ENCODE measurements at regions not wholly inside any gene's neighbourhood (a gene's known extent, or its start where the extent isn't known, plus 50 kb on each side); places are given as distances from the start of the nearest gene placed in this dataset.
"Not testable (repeated sequence)": the region's sequence is repeated elsewhere in the genome, so short reads cannot be mapped to it uniquely, and the experiment has no call there.

- no peak for DNase-seq (ENCODE audit: low read depth)
Measured at GRCh38 chr2:83874712-83875430, 584.2 kb downstream of the SUCLG1 start.

GRCh38 chr2:83874066-83874465 is 585.0 kb downstream of the SUCLG1 start:
- DNase-seq (ENCODE audit: low read depth) = no peak

GRCh38 chr2:83873110-83873509 is 586.0 kb downstream of the SUCLG1 start:
- DNase-seq (ENCODE audit: low read depth) = no peak

- DNase-seq (ENCODE audit: low read depth) = no peak
Measured at GRCh38 chr2:83866211-83866610, 592.9 kb downstream of the SUCLG1 start.

- DNase-seq (ENCODE audit: low read depth) = no peak
Measured at GRCh38 chr2:83862600-83862999, 596.5 kb downstream of the SUCLG1 start.

- no peak for DNase-seq (ENCODE audit: low read depth)
Measured at GRCh38 chr2:83860320-83860719, 598.8 kb downstream of the SUCLG1 start.

GRCh38 chr2:83859553-83859952 is 599.5 kb downstream of the SUCLG1 start:
- no peak for DNase-seq (ENCODE audit: low read depth)

GRCh38 chr2:83851066-83851465 is 608.0 kb downstream of the SUCLG1 start:
- DNase-seq (ENCODE audit: low read depth) = no peak

- peak; percentile 71 for DNase-seq (ENCODE audit: low read depth)
Measured at GRCh38 chr2:83850071-83850725, 608.9 kb downstream of the SUCLG1 start.

GRCh38 chr2:83844490-83844889 is 614.6 kb downstream of the SUCLG1 start:
- DNase-seq (ENCODE audit: low read depth) = peak; percentile 44

- DNase-seq (ENCODE audit: low read depth) = no peak
Measured at GRCh38 chr2:83842421-83842820, 616.7 kb downstream of the SUCLG1 start.

- no peak for DNase-seq (ENCODE audit: low read depth)
Measured at GRCh38 chr2:83837823-83838222, 621.3 kb downstream of the SUCLG1 start.

GRCh38 chr2:83827618-83828017 is 631.5 kb downstream of the SUCLG1 start:
- DNase-seq (ENCODE audit: low read depth) = peak; percentile 44

GRCh38 chr2:83826577-83826976 is 632.5 kb downstream of the SUCLG1 start:
- DNase-seq (ENCODE audit: low read depth) = no peak

- no peak for DNase-seq (ENCODE audit: low read depth)
Measured at GRCh38 chr2:83823229-83823628, 635.9 kb downstream of the SUCLG1 start.

- DNase-seq (ENCODE audit: low read depth) = peak; percentile 31
Measured at GRCh38 chr2:83817511-83817910, 641.6 kb downstream of the SUCLG1 start.

GRCh38 chr2:83808878-83809277 is 650.2 kb downstream of the SUCLG1 start:
- DNase-seq (ENCODE audit: low read depth) = no peak

- DNase-seq (ENCODE audit: low read depth) = no peak
Measured at GRCh38 chr2:83802604-83803003, 656.5 kb downstream of the SUCLG1 start.

- no peak for DNase-seq (ENCODE audit: low read depth)
Measured at GRCh38 chr2:83795777-83796176, 663.3 kb downstream of the SUCLG1 start.

GRCh38 chr2:83790467-83790866 is 668.6 kb downstream of the SUCLG1 start:
- not testable (repeated sequence) for DNase-seq (ENCODE audit: low read depth)

- not testable (repeated sequence) for DNase-seq (ENCODE audit: low read depth)
Measured at GRCh38 chr2:83789674-83790073, 669.4 kb downstream of the SUCLG1 start.

- DNase-seq (ENCODE audit: low read depth) = not testable (repeated sequence)
Measured at GRCh38 chr2:83788938-83789566, 670.0 kb downstream of the SUCLG1 start.

GRCh38 chr2:83787189-83787588 is 671.9 kb downstream of the SUCLG1 start:
- no peak for DNase-seq (ENCODE audit: low read depth)
